GM23338 (cell line): ENCODE measurements at regions not wholly inside any gene's neighbourhood (a gene's known extent, or its start where the extent isn't known, plus 50 kb on each side); places are given as distances from the start of the nearest gene placed in this dataset.

ENCODE experiments used
- ATAC-seq: fragments of 200-7000 bp; cut with Tn5 transposase; 3 replicates; pipeline ENCODE4 v1.9.1; 2020
- DNase-seq: peaks from one replicate; pipeline ENCODE4 v3.0.0-alpha.2; 2015; ENCODE audit warnings: low spot score
- H2AFZ ChIP-seq: fragments of 200-600 bp; sonication (generic); 2 replicates; pipeline ENCODE4 v1.8.0; 2016; ENCODE audit warnings: antibody characterized with exemption, mild to moderate bottlenecking, moderate library complexity
- H3F3A ChIP-seq: fragments of 200-600 bp; sonication (generic); replicated peaks from 2 replicates; pipeline ENCODE4 v1.8.0; 2017; ENCODE audit warnings: antibody characterized with exemption, mixed run types, low read depth
- H3K27ac ChIP-seq: fragments of 200-600 bp; sonication (generic); 2 replicates; pipeline ENCODE4 v1.6.1; 2016; ENCODE audit warnings: low read depth
- H3K27me3 ChIP-seq: fragments of 200-600 bp; sonication (generic); 2 replicates; pipeline ENCODE4 v1.8.0; 2016; ENCODE audit warnings: mild to moderate bottlenecking, mixed run types, moderate library complexity; ENCODE audit not compliant: insufficient read depth
- H3K36me3 ChIP-seq: fragments of 200-600 bp; sonication (generic); 2 replicates; pipeline ENCODE4 v1.8.0; 2016; ENCODE audit warnings: mild to moderate bottlenecking; ENCODE audit not compliant: insufficient read depth
- H3K4me1 ChIP-seq: fragments of 200-600 bp; sonication (generic); 2 replicates; pipeline ENCODE4 v1.8.0; 2016; ENCODE audit warnings: mild to moderate bottlenecking, moderate library complexity; ENCODE audit not compliant: insufficient read depth
- H3K4me2 ChIP-seq: fragments of 200-600 bp; sonication (generic); 2 replicates; pipeline ENCODE4 v1.7.1; 2017; ENCODE audit warnings: mixed run types
- H3K4me3 ChIP-seq: fragments of 200-600 bp; sonication (generic); 2 replicates; pipeline ENCODE4 v1.6.1; 2016; ENCODE audit warnings: mixed run types
- H3K79me2 ChIP-seq: fragments of 200-600 bp; sonication (generic); replicated peaks from 2 replicates; pipeline ENCODE4 v1.8.0; 2017; ENCODE audit warnings: mild to moderate bottlenecking; ENCODE audit not compliant: insufficient read depth
- H3K9me2 ChIP-seq: fragments of 200-600 bp; sonication (generic); 2 replicates; pipeline ENCODE4 v1.8.0; 2017; ENCODE audit not compliant: insufficient read depth
- H4K20me1 ChIP-seq: fragments of 200-600 bp; sonication (generic); replicated peaks from 2 replicates; pipeline ENCODE4 v1.8.0; 2017; ENCODE audit warnings: mild to moderate bottlenecking; ENCODE audit not compliant: insufficient read depth
- H3K27ac Mint-ChIP-seq: 2 replicates; pipeline ENCODE4 v1.8.0; 2020; ENCODE audit warnings: inconsistent platforms, mild to moderate bottlenecking, moderate library complexity, mixed read lengths
- H3K27me3 Mint-ChIP-seq: 3 replicates; pipeline ENCODE4 v1.8.0; 2022; ENCODE audit warnings: low read depth, mild to moderate bottlenecking, moderate library complexity, mixed read lengths, inconsistent platforms; ENCODE audit not compliant: insufficient read depth, poor library complexity
- H3K36me3 Mint-ChIP-seq: 3 replicates; pipeline ENCODE4 v1.8.0; 2021; ENCODE audit warnings: low read depth, mild to moderate bottlenecking, inconsistent platforms, moderate library complexity, mixed read lengths
- H3K4me1 Mint-ChIP-seq: 3 replicates; pipeline ENCODE4 v1.8.0; 2020; ENCODE audit warnings: mild to moderate bottlenecking, inconsistent platforms, mixed read lengths
- H3K4me3 Mint-ChIP-seq: 3 replicates; pipeline ENCODE4 v1.8.0; 2021; ENCODE audit warnings: moderate library complexity, mild to moderate bottlenecking, inconsistent platforms, mixed read lengths
- H3K9me3 Mint-ChIP-seq: 3 replicates; pipeline ENCODE4 v1.8.0; 2020; ENCODE audit warnings: moderate library complexity, mild to moderate bottlenecking, inconsistent platforms, mixed read lengths
- CREB1 ChIP-seq: fragments of 250-450 bp; sonication (Bioruptor Pico); IDR thresholded peaks from 2 replicates; pipeline ENCODE4 v1.5.0; 2020; ENCODE audit warnings: low read depth, mild to moderate bottlenecking, moderate library complexity
- CTCF ChIP-seq, 2 experiments: fragments of 200-600 bp in 1 of 2; sonication (generic) in 1 of 2; conservative IDR thresholded peaks; 2 replicates each; pipeline versions ENCODE4 v1.5.1 to v1.6.1; 2016 to 2017; ENCODE audit warnings: antibody characterized with exemption in 2 of 2, low read depth in 2 of 2, mild to moderate bottlenecking in 2 of 2, moderate library complexity in 1 of 2
- EZH2 ChIP-seq: fragments of 200-600 bp; sonication (generic); IDR thresholded peaks from one replicate; pipeline ENCODE4 v1.8.0; 2017; ENCODE audit warnings: antibody characterized with exemption, mild to moderate bottlenecking, low read depth; ENCODE audit not compliant: unreplicated experiment
- JUNB ChIP-seq: IDR thresholded peaks from one replicate; pipeline ENCODE4 v1.6.1; 2016; ENCODE audit warnings: antibody characterized with exemption; ENCODE audit not compliant: unreplicated experiment
- POLR2AphosphoS5 ChIP-seq: IDR thresholded peaks from 2 replicates; pipeline ENCODE4 v1.6.1; 2016; ENCODE audit warnings: antibody characterized with exemption, low read depth
- REST ChIP-seq: IDR thresholded peaks from one replicate; pipeline ENCODE4 v1.6.1; 2018; ENCODE audit warnings: antibody characterized with exemption; ENCODE audit not compliant: unreplicated experiment
- ZNF331 ChIP-seq: fragments of 250-450 bp; sonication (Bioruptor Pico); IDR thresholded peaks from 2 replicates; pipeline ENCODE4 v1.5.0; 2020; ENCODE audit warnings: low read depth, mild to moderate bottlenecking, moderate library complexity

- TF ChIP-seq CTCF (conservative IDR thresholded peaks at IDR 0.05; ENCODE audit: low read depth in 2 of 2) (no peak), POLR2AphosphoS5 (no peak), ZNF331 (no peak), CREB1 (CRISPR knock-in tag) (no peak), REST (no peak)
These were observed 74.3 kb upstream of the TNIP3 start (continued) for GRCh38 chr4:121238461-121238860.

- Mint-ChIP-seq H3K27me3 (no peaks in the 10 kb centered on the region), H3K27ac (no peak overlapping the region), H3K4me1 (peaks cover 4% of the 10 kb centered on the region; the same call in 1 of the 3 replicates), H3K36me3 (0 out of 3 replicates have a peak, but pooled peaks cover 3% of the 10 kb centered on the region), H3K9me3 (peaks cover 6% of the 10 kb centered on the region), H3K4me3 (no peak overlapping the region)
- Histone ChIP-seq H4K20me1 (no peaks in the 10 kb centered on the region; the same call in 1 of the 2 replicates), H3K4me2 (no peak overlapping the region), H3K27ac (no peak overlapping the region), H3K36me3 (no peaks in the 10 kb centered on the region), H3K79me2 (no peaks in the 10 kb centered on the region), H2AFZ (no peak overlapping the region), H3F3A (no peaks in the 10 kb centered on the region), H3K4me3 (no peak overlapping the region), H3K9me2 (0 out of 2 replicates have a peak, but pooled peaks cover 9% of the 10 kb centered on the region), H3K27me3 (no peaks in the 10 kb centered on the region), H3K4me1 (no peaks in the 10 kb centered on the region)
- ATAC-seq = no peak
- no peak for TF ChIP-seq POLR2AphosphoS5
- no peak for DNase-seq
These were observed 72.9 kb upstream of the TNIP3 start for GRCh38 chr4:121237069-121237399.

GRCh38 chr4:121236353-121237068 lies 72.4 kb upstream of the TNIP3 start:
- H3K4me2 ChIP-seq = no peak overlapping the region
- peaks cover 4% of the 10 kb centered on the region; the same call in 1 of the 3 replicates for H3K4me1 Mint-ChIP-seq
- H3K36me3 ChIP-seq = no peaks in the 10 kb centered on the region
- H2AFZ ChIP-seq = no peak overlapping the region
- DNase-seq = no peak
- no peaks in the 10 kb centered on the region for H3K27me3 Mint-ChIP-seq
- H3K27ac ChIP-seq = no peak overlapping the region
- H3K4me1 ChIP-seq = no peaks in the 10 kb centered on the region
- H3K9me2 ChIP-seq = 0 out of 2 replicates have a peak, but pooled peaks cover 9% of the 10 kb centered on the region
- peaks cover 6% of the 10 kb centered on the region for H3K9me3 Mint-ChIP-seq
- TF ChIP-seq EZH2 (no peak), CREB1 (CRISPR knock-in tag) (no peak), JUNB (no peak)
- H3K27ac Mint-ChIP-seq = no peak overlapping the region
- no peaks in the 10 kb centered on the region for H3F3A ChIP-seq
- no peaks in the 10 kb centered on the region for H3K27me3 ChIP-seq
- ATAC-seq = no peak
- no peaks in the 10 kb centered on the region for H3K79me2 ChIP-seq
- 0 out of 3 replicates have a peak, but pooled peaks cover 3% of the 10 kb centered on the region for H3K36me3 Mint-ChIP-seq
- H4K20me1 ChIP-seq = no peaks in the 10 kb centered on the region; the same call in 1 of the 2 replicates
- H3K4me3 Mint-ChIP-seq = no peak overlapping the region
- no peak overlapping the region for H3K4me3 ChIP-seq
